Transverse colon (tissue), 4 donors: ENCODE measurements at regions not wholly inside any gene's neighbourhood (a gene's known extent, or its start where the extent isn't known, plus 50 kb on each side); places are given as distances from the start of the nearest gene placed in this dataset.

Source experiments
- EP300 ChIP-seq: sonication (generic); formaldehyde crosslinking; IDR thresholded peaks from one replicate; pipeline ENCODE4 v1.6.1; 2017; ENCODE audit warnings: antibody characterized with exemption, low read depth
- POLR2A ChIP-seq: fragments of 450-650 bp; IDR thresholded peaks from one replicate; pipeline ENCODE4 v1.6.1; 2016; ENCODE audit warnings: antibody characterized with exemption, mild to moderate bottlenecking, moderate library complexity
- POLR2AphosphoS5 ChIP-seq, 3 donors: sonication (generic); formaldehyde crosslinking; IDR thresholded peaks; one replicate each; pipeline ENCODE4 v1.6.1; 2016; ENCODE audit warnings: antibody characterized with exemption in 3 of 3
- TF ChIP-seq, protein P1 (sequence below), 5 experiments: fragments of 200-600 bp in 3 of 5; fragments of 450-650 bp in 2 of 5; sonication (generic) in 3 of 5; IDR thresholded peaks; 1 replicate in 2 of 5; 2 replicates in 3 of 5; pipeline ENCODE4 v1.5.1; 2016 to 2017; ENCODE audit warnings: antibody characterized with exemption in 5 of 5, inconsistent platforms in 3 of 5, mild to moderate bottlenecking in 2 of 5, moderate library complexity in 1 of 5

DNA sequence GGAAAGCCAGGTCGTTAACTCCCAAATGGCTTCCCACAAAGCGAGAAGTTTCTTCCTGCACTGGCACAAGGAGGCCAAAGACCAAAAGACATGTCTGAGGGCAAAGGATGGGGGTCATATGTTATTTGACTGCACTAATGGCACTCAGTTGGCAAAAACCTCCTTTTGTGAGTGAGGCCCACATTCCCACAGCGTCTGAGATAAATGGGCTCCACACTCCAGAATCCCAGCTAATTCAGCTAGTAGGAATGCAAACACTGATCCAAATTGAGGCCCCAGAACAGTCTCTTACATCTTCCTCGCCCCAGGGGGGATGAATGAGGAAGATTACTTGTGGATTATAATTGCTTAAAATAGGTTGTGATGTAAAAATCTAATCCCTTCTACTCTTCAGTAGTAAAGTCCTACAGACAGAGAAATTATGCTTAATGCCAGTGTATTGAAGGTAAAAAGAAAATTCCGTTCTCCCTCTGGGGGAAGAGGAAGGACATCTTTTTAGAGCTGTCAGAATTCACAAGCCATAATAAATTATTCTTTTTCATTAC is 86.4 kb upstream of the PIWIL1 start:
- TF ChIP-seq POLR2AphosphoS5 (IDR thresholded peaks at IDR 0.05), result no peak
- TF ChIP-seq, protein P1, sequence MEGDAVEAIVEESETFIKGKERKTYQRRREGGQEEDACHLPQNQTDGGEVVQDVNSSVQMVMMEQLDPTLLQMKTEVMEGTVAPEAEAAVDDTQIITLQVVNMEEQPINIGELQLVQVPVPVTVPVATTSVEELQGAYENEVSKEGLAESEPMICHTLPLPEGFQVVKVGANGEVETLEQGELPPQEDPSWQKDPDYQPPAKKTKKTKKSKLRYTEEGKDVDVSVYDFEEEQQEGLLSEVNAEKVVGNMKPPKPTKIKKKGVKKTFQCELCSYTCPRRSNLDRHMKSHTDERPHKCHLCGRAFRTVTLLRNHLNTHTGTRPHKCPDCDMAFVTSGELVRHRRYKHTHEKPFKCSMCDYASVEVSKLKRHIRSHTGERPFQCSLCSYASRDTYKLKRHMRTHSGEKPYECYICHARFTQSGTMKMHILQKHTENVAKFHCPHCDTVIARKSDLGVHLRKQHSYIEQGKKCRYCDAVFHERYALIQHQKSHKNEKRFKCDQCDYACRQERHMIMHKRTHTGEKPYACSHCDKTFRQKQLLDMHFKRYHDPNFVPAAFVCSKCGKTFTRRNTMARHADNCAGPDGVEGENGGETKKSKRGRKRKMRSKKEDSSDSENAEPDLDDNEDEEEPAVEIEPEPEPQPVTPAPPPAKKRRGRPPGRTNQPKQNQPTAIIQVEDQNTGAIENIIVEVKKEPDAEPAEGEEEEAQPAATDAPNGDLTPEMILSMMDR (IDR thresholded peaks at IDR 0.05), result no peak
- TF ChIP-seq POLR2A, result no peak
- no peak for TF ChIP-seq EP300
